ENCODE measurements at regions not wholly inside any gene's neighbourhood (a gene's known extent, or its start where the extent isn't known, plus 50 kb on each side); places are given as distances from the start of the nearest gene placed in this dataset.

GRCh38 chr15:31605467-31605931, 278.9 kb downstream of the KLF13 start:
- intact Hi-C loops (cut with micrococcal nuclease; ENCODE audit: unreplicated experiment), result no loop called here
- H2AFZ ChIP-seq (ENCODE audit: control insufficient read depth, low read depth, low read length), result no peak overlapping the region
- POLR2A ChIA-PET, result no interaction called here
- H3K4me1 ChIP-seq (ENCODE audit: control insufficient read depth, insufficient read depth, low read length), result no peaks in the 10 kb centered on the region
- TF ChIP-seq CTCF (IDR thresholded peaks at IDR 0.05 in 2 of 3, conservative IDR thresholded peaks at IDR 0.05 in 1 of 3; ENCODE audit: control insufficient read depth in 2 of 3, extremely low read depth in 1 of 3, insufficient read depth in 1 of 3, low read depth in 3 of 3, low read length in 3 of 3) (peak in 2 of 3 experiments; percentile 5 to 11; a peak in 1 of 6 replicates), E2F8 (IDR thresholded peaks at IDR 0.05; ENCODE audit: low read depth, partially characterized antibody) (no peak)
- no peak overlapping the region for H3K4me3 ChIP-seq
- CTCF ChIA-PET, result interaction anchor here (0.5 kb wide), 1 partner anchor 8 kb away, joined by 3 read pairs; no protein-coding TSS in a partner anchor
- H4K20me1 ChIP-seq (ENCODE audit: control insufficient read depth, insufficient read depth), result no peaks in the 10 kb centered on the region
- H3K4me2 ChIP-seq (ENCODE audit: control insufficient read depth, insufficient read depth), result no peak overlapping the region
- no peaks in the 10 kb centered on the region for H3K9me3 ChIP-seq (replicated peaks; ENCODE audit: control insufficient read depth, insufficient read depth, low read length)
- no peak overlapping the region for H3K9ac ChIP-seq (ENCODE audit: control insufficient read depth, insufficient read depth, low read length)
- no peaks in the 10 kb centered on the region for H3K79me2 ChIP-seq (ENCODE audit: control insufficient read depth, insufficient read depth, low read length)
- no TSS peak for BruUV-seq (replicated peaks)
- no peaks in the 10 kb centered on the region for H3K27me3 ChIP-seq (replicated peaks in 1 of 2; ENCODE audit: control insufficient read depth in 2 of 2, insufficient read depth in 2 of 2, low read length in 1 of 2)
- FAIRE-seq (no peak), DNase-seq (ENCODE audit: low read depth, low spot score) (no peak), ATAC-seq (no peak)
- RAD21 ChIA-PET (ENCODE audit: unreplicated experiment), result no interaction called here
- WGBS (ENCODE audit: insufficient coverage, insufficient replicate concordance, low lambda C conversion rate, missing lambda C conversion rate), result 24% methylated on average over 9 of the region's 9 CpGs
- H3K27ac ChIP-seq (ENCODE audit: control insufficient read depth, insufficient read depth), result no peak overlapping the region
- in situ Hi-C loops (cut with MboI), result no loop called here
- SMC1A ChIA-PET (ENCODE audit: uncharacterized antibody, unreplicated experiment), result no interaction called here
- no peaks in the 10 kb centered on the region for H3K36me3 ChIP-seq (ENCODE audit: control insufficient read depth in 2 of 2, insufficient read depth in 2 of 2, low read length in 1 of 2)

Data from GM12878 (cell line).